C4-2B (cell line): ENCODE measurements at regions not wholly inside any gene's neighbourhood (a gene's known extent, or its start where the extent isn't known, plus 50 kb on each side); places are given as distances from the start of the nearest gene placed in this dataset.

ENCODE experiments used
- CTCF ChIP-seq: fragments of 450-650 bp; conservative IDR thresholded peaks from 2 replicates; pipeline ENCODE4 v1.5.1; 2017; ENCODE audit warnings: mild to moderate bottlenecking
- ZFX ChIP-seq: fragments of 450-650 bp; IDR thresholded peaks from 2 replicates; pipeline ENCODE4 v1.6.1; 2017

DNA sequence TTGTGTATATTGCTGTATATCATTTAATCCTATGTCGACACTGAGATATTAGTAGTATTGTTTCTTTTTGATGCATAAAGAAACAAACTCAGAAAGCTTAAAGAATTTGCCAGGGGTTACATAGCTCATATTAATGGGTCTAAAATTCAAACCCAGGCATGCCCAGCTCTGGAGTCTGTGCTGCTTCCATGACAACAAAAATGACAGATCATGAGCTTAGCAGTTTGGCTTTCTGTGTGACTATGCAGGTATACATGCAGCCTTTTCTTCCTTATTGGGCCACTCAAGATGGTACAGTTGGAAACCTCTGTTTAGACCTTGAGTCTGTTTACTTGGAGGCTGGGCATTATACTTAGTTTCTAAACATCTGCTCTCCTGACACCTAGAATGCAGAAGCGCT, 220.5 kb upstream of the TENM4 start:
- TF ChIP-seq CTCF = no peak
- TF ChIP-seq ZFX = no peak
